Neural cell (in vitro differentiated cells): ENCODE measurements at regions not wholly inside any gene's neighbourhood (a gene's known extent, or its start where the extent isn't known, plus 50 kb on each side); places are given as distances from the start of the nearest gene placed in this dataset.

Source experiments
- MXI1 ChIP-seq: fragments of 450-650 bp; conservative IDR thresholded peaks from 2 replicates; pipeline ENCODE4 v1.6.1; 2014; ENCODE audit warnings: antibody characterized with exemption, mild to moderate bottlenecking; ENCODE audit not compliant: poor library complexity, severe bottlenecking
- SMC3 ChIP-seq: fragments of 450-650 bp; conservative IDR thresholded peaks from 2 replicates; pipeline ENCODE4 v1.6.1; 2014; ENCODE audit warnings: antibody characterized with exemption, mild to moderate bottlenecking, moderate library complexity; ENCODE audit not compliant: poor library complexity
- TF ChIP-seq, protein P1 (sequence below): fragments of 450-650 bp; IDR thresholded peaks from 2 replicates; pipeline ENCODE4 v1.5.1; 2014; ENCODE audit warnings: antibody characterized with exemption, mild to moderate bottlenecking, moderate library complexity; ENCODE audit not compliant: poor library complexity, severe bottlenecking
- TF ChIP-seq, protein P2 (sequence below): IDR thresholded peaks from 2 replicates; pipeline ENCODE4 v1.6.1; 2012; ENCODE audit warnings: borderline replicate concordance

DNA sequence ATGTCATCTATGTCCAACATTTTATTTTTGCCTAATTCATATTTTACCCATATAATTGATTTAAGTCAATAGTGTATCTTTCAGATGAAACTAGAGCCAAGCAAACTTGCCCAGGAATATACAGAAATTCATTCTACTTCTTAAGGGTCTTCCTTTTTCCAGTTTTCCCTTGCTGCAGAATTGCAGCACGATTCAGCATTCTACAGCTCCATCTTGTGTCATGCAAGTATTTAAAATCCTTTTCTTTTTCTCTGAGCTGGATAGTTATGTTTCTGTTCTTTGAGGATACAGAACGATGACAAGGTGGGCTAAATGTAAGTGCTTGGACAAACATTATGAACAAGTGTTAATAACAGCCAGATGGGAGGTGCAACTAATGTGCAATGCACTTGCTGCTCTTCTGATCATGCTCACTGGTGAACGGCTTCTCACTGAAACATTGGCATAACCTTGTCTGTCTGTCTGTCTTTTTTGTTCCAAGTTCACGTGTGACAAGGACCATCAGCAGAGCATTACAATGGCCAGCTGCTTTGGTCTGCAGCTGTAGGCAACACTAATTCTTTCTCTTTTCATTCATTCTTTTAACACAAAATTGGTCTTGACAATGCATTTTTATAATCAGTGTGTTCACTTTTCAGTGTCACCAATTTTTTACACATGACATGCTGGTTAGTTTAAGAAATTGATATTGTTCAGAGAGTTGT, 1821.7 kb downstream of the ARAP2 start:
- TF ChIP-seq MXI1: no peak
- TF ChIP-seq, protein P1, sequence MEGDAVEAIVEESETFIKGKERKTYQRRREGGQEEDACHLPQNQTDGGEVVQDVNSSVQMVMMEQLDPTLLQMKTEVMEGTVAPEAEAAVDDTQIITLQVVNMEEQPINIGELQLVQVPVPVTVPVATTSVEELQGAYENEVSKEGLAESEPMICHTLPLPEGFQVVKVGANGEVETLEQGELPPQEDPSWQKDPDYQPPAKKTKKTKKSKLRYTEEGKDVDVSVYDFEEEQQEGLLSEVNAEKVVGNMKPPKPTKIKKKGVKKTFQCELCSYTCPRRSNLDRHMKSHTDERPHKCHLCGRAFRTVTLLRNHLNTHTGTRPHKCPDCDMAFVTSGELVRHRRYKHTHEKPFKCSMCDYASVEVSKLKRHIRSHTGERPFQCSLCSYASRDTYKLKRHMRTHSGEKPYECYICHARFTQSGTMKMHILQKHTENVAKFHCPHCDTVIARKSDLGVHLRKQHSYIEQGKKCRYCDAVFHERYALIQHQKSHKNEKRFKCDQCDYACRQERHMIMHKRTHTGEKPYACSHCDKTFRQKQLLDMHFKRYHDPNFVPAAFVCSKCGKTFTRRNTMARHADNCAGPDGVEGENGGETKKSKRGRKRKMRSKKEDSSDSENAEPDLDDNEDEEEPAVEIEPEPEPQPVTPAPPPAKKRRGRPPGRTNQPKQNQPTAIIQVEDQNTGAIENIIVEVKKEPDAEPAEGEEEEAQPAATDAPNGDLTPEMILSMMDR: peak; percentile 80
- TF ChIP-seq, protein P2, sequence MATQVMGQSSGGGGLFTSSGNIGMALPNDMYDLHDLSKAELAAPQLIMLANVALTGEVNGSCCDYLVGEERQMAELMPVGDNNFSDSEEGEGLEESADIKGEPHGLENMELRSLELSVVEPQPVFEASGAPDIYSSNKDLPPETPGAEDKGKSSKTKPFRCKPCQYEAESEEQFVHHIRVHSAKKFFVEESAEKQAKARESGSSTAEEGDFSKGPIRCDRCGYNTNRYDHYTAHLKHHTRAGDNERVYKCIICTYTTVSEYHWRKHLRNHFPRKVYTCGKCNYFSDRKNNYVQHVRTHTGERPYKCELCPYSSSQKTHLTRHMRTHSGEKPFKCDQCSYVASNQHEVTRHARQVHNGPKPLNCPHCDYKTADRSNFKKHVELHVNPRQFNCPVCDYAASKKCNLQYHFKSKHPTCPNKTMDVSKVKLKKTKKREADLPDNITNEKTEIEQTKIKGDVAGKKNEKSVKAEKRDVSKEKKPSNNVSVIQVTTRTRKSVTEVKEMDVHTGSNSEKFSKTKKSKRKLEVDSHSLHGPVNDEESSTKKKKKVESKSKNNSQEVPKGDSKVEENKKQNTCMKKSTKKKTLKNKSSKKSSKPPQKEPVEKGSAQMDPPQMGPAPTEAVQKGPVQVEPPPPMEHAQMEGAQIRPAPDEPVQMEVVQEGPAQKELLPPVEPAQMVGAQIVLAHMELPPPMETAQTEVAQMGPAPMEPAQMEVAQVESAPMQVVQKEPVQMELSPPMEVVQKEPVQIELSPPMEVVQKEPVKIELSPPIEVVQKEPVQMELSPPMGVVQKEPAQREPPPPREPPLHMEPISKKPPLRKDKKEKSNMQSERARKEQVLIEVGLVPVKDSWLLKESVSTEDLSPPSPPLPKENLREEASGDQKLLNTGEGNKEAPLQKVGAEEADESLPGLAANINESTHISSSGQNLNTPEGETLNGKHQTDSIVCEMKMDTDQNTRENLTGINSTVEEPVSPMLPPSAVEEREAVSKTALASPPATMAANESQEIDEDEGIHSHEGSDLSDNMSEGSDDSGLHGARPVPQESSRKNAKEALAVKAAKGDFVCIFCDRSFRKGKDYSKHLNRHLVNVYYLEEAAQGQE: no peak
- TF ChIP-seq SMC3: peak; percentile 80
